ENCODE measurements at regions not wholly inside any gene's neighbourhood (a gene's known extent, or its start where the extent isn't known, plus 50 kb on each side); places are given as distances from the start of the nearest gene placed in this dataset.
A peak's percentile ranks its signal among the peaks of the same experiment; 100 is the strongest.
"Not testable (repeated sequence)": the region's sequence is repeated elsewhere in the genome, so short reads cannot be mapped to it uniquely, and the experiment has no call there.

GRCh38 chr22:23419931-23420330, 160.2 kb downstream of the IGLL1 start:
- TF ChIP-seq POLR2A (IDR thresholded peaks at IDR 0.05; ENCODE audit: low read length) (no peak), GATA1 (IDR thresholded peaks at IDR 0.05; ENCODE audit: low read depth, low read length) (no peak)
- DNase-seq: no peak

- no peak for DNase-seq
- TF ChIP-seq POLR2A (IDR thresholded peaks at IDR 0.05; ENCODE audit: low read length) (no peak), GATA1 (IDR thresholded peaks at IDR 0.05; ENCODE audit: low read depth, low read length) (no peak)
These were observed 160.9 kb downstream of the IGLL1 start for GRCh38 chr22:23419171-23419570.

GRCh38 chr22:23418159-23418788, 161.8 kb downstream of the IGLL1 start:
- TF ChIP-seq GATA1 (IDR thresholded peaks at IDR 0.05; ENCODE audit: low read depth, low read length): no peak
- TF ChIP-seq POLR2A (IDR thresholded peaks at IDR 0.05; ENCODE audit: low read length): no peak
- DNase-seq: no peak

GRCh38 chr22:23417327-23417726, 162.8 kb downstream of the IGLL1 start:
- not testable (repeated sequence) for DNase-seq

GRCh38 chr22:23416169-23416690, 163.9 kb downstream of the IGLL1 start:
- not testable (repeated sequence) for DNase-seq

GRCh38 chr22:23415490-23415851, 164.6 kb downstream of the IGLL1 start:
- no peak for TF ChIP-seq POLR2A (IDR thresholded peaks at IDR 0.05; ENCODE audit: low read length)
- TF ChIP-seq GATA1 (IDR thresholded peaks at IDR 0.05; ENCODE audit: low read depth, low read length): no peak
- no peak for DNase-seq

- no peak for DNase-seq
- TF ChIP-seq POLR2A (IDR thresholded peaks at IDR 0.05; ENCODE audit: low read length) (no peak), GATA1 (IDR thresholded peaks at IDR 0.05; ENCODE audit: low read depth, low read length) (no peak)
These were observed 165.2 kb downstream of the IGLL1 start for GRCh38 chr22:23414727-23415489.

GRCh38 chr22:23411739-23412138, 168.4 kb downstream of the IGLL1 start:
- TF ChIP-seq POLR2A (IDR thresholded peaks at IDR 0.05; ENCODE audit: low read length) (no peak), GATA1 (IDR thresholded peaks at IDR 0.05; ENCODE audit: low read depth, low read length) (no peak)
- no peak for DNase-seq

GRCh38 chr22:23410411-23410810, 169.7 kb downstream of the IGLL1 start:
- DNase-seq: no peak
- TF ChIP-seq POLR2A (IDR thresholded peaks at IDR 0.05; ENCODE audit: low read length): no peak

- DNase-seq: no peak
- TF ChIP-seq POLR2A (IDR thresholded peaks at IDR 0.05; ENCODE audit: low read length): no peak
These were observed 170.1 kb downstream of the IGLL1 start for GRCh38 chr22:23409976-23410375.

GRCh38 chr22:23408321-23408720, 171.8 kb downstream of the IGLL1 start:
- no peak for DNase-seq
- TF ChIP-seq GATA1 (IDR thresholded peaks at IDR 0.05; ENCODE audit: low read depth, low read length): no peak
- TF ChIP-seq POLR2A (IDR thresholded peaks at IDR 0.05; ENCODE audit: low read length): no peak

GRCh38 chr22:23405366-23405851, 174.7 kb downstream of the IGLL1 start:
- DNase-seq: no peak
- no peak for TF ChIP-seq GATA1 (IDR thresholded peaks at IDR 0.05; ENCODE audit: low read depth, low read length)
- TF ChIP-seq POLR2A (IDR thresholded peaks at IDR 0.05; ENCODE audit: low read length): no peak

- DNase-seq: peak in 1 of 2 experiments; percentile 10
- no peak for TF ChIP-seq POLR2A (IDR thresholded peaks at IDR 0.05; ENCODE audit: low read length)
- TF ChIP-seq GATA1 (IDR thresholded peaks at IDR 0.05; ENCODE audit: low read depth, low read length): no peak
These were observed 175.3 kb downstream of the IGLL1 start for GRCh38 chr22:23404689-23405365.

- no peak for DNase-seq
- TF ChIP-seq GATA1 (IDR thresholded peaks at IDR 0.05; ENCODE audit: low read depth, low read length): no peak
- TF ChIP-seq POLR2A (IDR thresholded peaks at IDR 0.05; ENCODE audit: low read length): no peak
These were observed 176.1 kb downstream of the IGLL1 start for GRCh38 chr22:23403720-23404688.
